SK-N-MC (cell line): ENCODE measurements at regions not wholly inside any gene's neighbourhood (a gene's known extent, or its start where the extent isn't known, plus 50 kb on each side); places are given as distances from the start of the nearest gene placed in this dataset.
"Not testable (repeated sequence)": the region's sequence is repeated elsewhere in the genome, so short reads cannot be mapped to it uniquely, and the experiment has no call there.

Experiments
- DNase-seq: peaks from one replicate; pipeline ENCODE4 v3.0.0-alpha.2; 2011; ENCODE audit warnings: low read depth, low spot score
- H3K27ac ChIP-seq: fragments of 200-600 bp; sonication (generic); 2 replicates; pipeline ENCODE4 v1.5.1; 2016; ENCODE audit warnings: mixed run types
- H3K36me3 ChIP-seq: fragments of 200-600 bp; sonication (generic); 2 replicates; pipeline ENCODE4 v1.6.1; 2017; ENCODE audit warnings: antibody characterized with exemption, low read length, mixed read lengths; ENCODE audit not compliant: insufficient read depth
- H3K4me3 ChIP-seq: fragments of 200-600 bp; sonication (generic); 2 replicates; pipeline ENCODE4 v1.5.1; 2016
- H3K9ac ChIP-seq: fragments of 200-600 bp; sonication (generic); 2 replicates; pipeline ENCODE4 v1.8.0; 2017; ENCODE audit warnings: mixed run types, mixed read lengths; ENCODE audit not compliant: insufficient read length
- H3K9me3 ChIP-seq: fragments of 200-600 bp; sonication (generic); 2 replicates; pipeline ENCODE4 v1.6.1; 2017; ENCODE audit warnings: low read depth, mild to moderate bottlenecking, antibody characterized with exemption, low read length, moderate library complexity, mixed read lengths
- EZH2 ChIP-seq: fragments of 200-600 bp; sonication (generic); IDR thresholded peaks from one replicate; pipeline ENCODE4 v1.6.1; 2017; ENCODE audit warnings: antibody characterized with exemption
- FOXP2 ChIP-seq: optimal IDR thresholded peaks from 2 replicates; pipeline ENCODE3; 2011; ENCODE audit warnings: mild to moderate bottlenecking, moderate library complexity; ENCODE audit not compliant: insufficient read depth; ENCODE audit errors: extremely low read length, control extremely low read depth
- POLR2AphosphoS5 ChIP-seq: IDR thresholded peaks from 2 replicates; pipeline ENCODE4 v1.6.1; 2012; ENCODE audit warnings: mild to moderate bottlenecking, low read depth, low read length, borderline replicate concordance

DNA sequence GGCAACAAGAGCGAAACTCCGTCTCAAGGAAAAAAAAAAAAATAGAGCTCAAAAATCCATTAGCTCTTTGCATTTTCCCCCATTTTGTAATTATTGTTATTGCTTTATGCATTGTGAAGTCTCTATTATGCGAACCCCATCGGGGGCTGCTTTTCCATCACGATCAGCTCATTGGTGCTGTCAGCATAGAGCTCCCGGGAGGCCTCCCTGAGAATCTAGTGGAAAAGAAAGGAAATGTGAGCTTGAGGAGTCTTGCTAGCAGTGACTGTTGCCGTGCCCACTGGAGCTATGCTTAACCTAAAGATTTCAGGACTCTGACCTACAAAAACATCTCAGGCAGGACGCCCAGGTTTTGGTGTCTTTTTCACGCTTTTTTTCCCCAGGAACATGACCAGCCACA, 102.6 kb upstream of the NDUFV2 start:
- Histone ChIP-seq H3K36me3 (no peaks in the 10 kb centered on the region), H3K4me3 (no peak overlapping the region), H3K9me3 (no peaks in the 10 kb centered on the region), H3K27ac (no peak overlapping the region), H3K9ac (no peak overlapping the region)
- TF ChIP-seq POLR2AphosphoS5 (no peak), FOXP2 (no peak), EZH2 (no peak)
- no peak for DNase-seq

DNA sequence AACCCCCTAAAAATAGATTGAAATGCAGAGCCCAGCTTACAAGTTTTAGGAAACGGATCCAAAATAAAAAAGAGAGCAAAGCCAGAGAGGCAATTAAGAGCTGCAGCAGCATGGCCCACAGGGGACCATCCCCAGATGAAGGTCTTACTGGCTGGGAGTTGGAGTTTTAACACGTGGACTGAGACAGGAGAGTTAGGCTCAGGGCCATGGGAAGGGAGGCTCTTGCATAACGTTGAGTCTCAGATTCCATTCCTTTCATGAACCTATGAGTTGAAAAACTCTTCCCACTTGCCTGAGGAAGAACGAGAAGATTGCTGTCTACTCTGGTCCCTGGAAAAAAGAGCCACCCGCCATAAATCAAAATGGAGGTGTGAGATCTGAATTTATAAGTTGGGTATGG, 101.8 kb upstream of the NDUFV2 start:
- Histone ChIP-seq H3K4me3 (no peak overlapping the region), H3K9ac (no peak overlapping the region), H3K36me3 (no peaks in the 10 kb centered on the region), H3K9me3 (no peaks in the 10 kb centered on the region), H3K27ac (no peak overlapping the region)
- DNase-seq, result no peak
- TF ChIP-seq POLR2AphosphoS5, result no peak
- no peak for TF ChIP-seq EZH2
- TF ChIP-seq FOXP2, result no peak

DNA sequence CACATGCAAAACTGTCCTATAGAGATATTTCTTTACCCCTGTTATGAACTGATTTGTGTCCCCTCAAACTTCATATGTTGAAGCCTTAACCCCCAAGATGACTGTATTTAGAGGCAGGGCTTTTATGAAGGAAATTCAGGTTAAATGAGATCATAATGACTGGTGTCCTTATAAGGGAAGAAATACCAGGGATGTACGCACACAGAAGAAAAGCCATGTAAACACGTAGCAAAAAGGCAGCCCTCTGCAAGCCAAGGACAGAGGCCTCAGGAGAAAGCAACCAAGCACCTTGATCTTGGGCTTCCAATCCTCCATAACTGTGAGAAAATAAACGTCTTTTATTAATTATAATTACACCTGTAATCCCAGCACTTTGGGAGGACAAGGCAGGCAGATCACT, 101.3 kb upstream of the NDUFV2 start:
- H3K9me3 ChIP-seq, result no peaks in the 10 kb centered on the region
- no peak for DNase-seq
- H3K9ac ChIP-seq, result no peak overlapping the region
- H3K27ac ChIP-seq, result no peak overlapping the region
- no peak overlapping the region for H3K4me3 ChIP-seq
- no peak for TF ChIP-seq FOXP2
- TF ChIP-seq EZH2, result no peak
- no peak for TF ChIP-seq POLR2AphosphoS5
- no peaks in the 10 kb centered on the region for H3K36me3 ChIP-seq

DNA sequence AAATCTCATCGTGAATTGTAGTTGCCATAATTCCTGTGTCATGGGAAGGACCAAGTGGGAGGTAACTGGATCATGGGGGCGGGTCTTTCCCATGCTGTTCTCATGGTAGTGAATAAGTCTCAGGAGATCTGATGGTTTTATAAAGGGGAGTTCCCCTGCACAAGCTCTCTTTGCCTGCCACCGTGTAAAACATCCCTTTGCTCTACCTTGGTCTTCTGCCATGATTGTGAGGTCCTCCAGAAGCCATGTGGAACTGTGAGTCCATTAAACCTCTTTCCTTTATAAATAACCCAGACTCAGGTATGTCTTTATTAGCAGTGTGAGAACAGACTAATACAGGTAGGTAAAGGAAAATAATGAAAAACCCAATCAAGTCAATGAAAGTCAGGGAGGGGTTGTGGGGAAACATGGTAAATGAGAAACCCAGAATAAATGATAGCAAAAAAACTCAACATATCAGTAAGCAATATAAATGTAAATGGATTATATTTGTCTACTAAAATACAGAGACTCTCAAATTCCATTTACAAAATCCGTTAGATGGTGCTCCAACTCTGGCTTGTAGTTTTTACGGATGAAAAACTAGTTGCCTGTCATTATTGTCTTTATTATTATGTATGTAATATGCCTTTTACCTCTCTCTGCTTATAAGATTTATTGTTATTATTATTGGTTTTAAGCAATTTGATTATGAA, 98.9 kb upstream of the NDUFV2 start:
- TF ChIP-seq EZH2 (no peak), FOXP2 (no peak), POLR2AphosphoS5 (no peak)
- H3K4me3 ChIP-seq, result no peak overlapping the region
- no peaks in the 10 kb centered on the region for H3K9me3 ChIP-seq
- H3K36me3 ChIP-seq, result no peaks in the 10 kb centered on the region
- no peak for DNase-seq
- no peak overlapping the region for H3K27ac ChIP-seq
- H3K9ac ChIP-seq, result no peak overlapping the region

DNA sequence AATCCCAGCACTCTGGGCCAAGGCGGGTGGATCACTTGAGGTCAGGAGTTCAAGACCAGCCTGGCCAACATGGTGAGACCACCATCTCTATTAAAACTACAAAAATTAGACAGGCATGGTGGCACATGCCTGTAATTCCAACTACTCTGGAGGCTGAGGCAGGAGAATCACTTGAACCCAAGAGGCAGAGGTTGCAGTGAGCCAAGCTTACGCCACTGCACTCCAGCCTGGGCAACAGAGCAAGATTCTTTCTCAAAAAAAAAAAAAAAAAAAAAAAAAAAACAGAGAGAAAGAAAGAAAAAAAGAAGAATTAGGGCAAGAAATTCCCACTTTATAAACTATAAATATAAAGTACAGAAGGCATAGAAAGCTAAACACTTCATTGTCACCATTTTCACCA, 98.2 kb upstream of the NDUFV2 start:
- not testable (repeated sequence) for H3K36me3 ChIP-seq, H3K4me3 ChIP-seq, H3K27ac ChIP-seq, H3K9me3 ChIP-seq, DNase-seq, H3K9ac ChIP-seq

DNA sequence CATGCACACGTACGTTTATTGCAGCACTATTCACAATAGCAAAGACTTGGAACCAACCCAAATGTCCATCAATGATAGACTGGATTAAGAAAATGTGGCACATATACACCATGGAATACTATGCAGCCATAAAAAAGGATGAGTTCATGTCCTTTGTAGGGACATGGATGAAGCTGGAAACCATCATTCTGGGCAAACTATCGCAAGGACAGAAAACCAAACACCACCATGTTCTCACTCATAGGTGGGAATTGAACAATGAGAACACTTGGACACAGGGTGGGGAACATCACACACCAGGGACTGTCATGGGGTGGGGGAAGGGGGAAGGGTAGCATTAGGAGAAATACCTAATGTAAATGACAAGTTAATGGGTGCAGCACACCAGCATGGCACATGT, 94.8 kb upstream of the NDUFV2 start:
- not testable (repeated sequence) for H3K27ac ChIP-seq, H3K4me3 ChIP-seq, H3K9ac ChIP-seq, DNase-seq, H3K9me3 ChIP-seq, H3K36me3 ChIP-seq

DNA sequence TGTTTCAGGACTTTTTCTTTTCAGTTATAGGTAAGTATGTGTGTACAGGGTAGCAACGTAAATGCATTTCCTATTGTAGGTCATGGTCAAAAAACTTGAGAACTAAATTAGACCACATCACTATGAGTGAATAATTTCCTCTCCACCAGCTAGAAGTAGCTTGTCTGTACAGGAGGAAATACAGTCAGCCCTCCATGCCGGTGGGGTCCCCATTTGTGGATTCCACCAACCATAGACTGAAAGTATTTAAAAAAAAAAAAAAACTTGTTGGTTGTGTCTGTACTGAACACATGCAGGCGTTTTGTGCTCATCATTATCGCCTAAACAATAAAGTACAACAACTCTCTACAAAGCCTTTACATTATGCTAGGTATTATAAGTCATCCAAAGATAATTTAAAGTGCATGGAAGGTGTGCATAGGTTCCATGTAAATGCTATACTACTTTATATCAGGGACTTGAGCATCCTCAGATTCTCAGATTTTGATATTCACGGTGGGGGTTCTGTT, 94.2 kb upstream of the NDUFV2 start:
- no peak for DNase-seq
- H3K9ac ChIP-seq, result no peak overlapping the region
- TF ChIP-seq POLR2AphosphoS5 (no peak), EZH2 (no peak), FOXP2 (no peak)
- H3K27ac ChIP-seq, result no peak overlapping the region
- no peaks in the 10 kb centered on the region for H3K9me3 ChIP-seq
- no peak overlapping the region for H3K4me3 ChIP-seq
- no peaks in the 10 kb centered on the region for H3K36me3 ChIP-seq

DNA sequence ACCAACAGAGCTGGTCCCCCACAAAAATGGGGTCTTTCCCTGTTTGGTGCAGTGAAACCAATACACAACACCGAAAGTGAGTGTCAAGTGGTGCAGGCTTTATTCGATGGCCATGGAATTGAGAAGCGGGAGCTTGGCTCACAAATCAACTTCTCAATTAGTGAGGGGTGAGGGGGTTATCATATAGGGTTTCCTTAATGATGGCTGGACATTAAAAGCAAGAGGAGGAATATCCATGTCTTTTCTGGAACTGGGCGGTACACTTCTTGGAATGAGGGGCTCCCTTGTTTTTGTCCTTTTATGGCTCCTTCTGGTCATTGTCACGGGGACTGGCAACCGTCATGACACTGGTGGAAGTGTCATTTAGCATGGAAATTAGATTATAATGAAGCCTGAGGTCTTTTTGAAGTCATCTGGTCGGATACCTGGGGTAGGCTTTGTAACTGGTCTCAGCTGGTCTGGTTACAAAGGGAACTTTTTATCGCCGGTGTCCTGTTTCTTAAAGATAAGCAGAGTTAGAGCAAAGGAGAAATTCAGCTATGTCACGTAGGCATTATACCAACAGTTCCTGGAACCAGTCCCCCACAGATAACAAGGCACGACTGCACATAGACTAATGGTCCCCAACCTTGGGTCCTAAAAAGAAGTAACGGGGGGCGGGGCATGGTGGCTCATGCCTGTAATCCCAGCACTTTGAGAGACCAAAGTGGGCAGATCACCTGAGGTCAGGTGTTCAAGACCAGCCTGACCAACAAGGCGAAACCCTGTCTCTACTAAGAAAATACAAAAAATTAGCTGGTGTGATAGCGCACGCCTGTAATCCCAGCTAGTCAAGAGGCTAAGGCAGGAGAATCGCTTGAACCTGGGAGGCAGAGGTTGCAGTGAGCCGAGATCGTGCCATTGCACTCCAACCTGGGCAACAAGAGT, 93.5 kb upstream of the NDUFV2 start:
- H3K27ac ChIP-seq, result no peak overlapping the region
- TF ChIP-seq EZH2 (no peak), POLR2AphosphoS5 (no peak)

More for the DNA sequence above, 93.5 kb upstream of the NDUFV2 start:
- Histone ChIP-seq H3K9ac (no peak overlapping the region), H3K4me3 (no peak overlapping the region), H3K9me3 (no peaks in the 10 kb centered on the region), H3K36me3 (no peaks in the 10 kb centered on the region)
- no peak for DNase-seq
